CD4-positive, alpha-beta T cell (primary cell): ENCODE measurements at regions not wholly inside any gene's neighbourhood (a gene's known extent, or its start where the extent isn't known, plus 50 kb on each side); places are given as distances from the start of the nearest gene placed in this dataset.

Experiments
- ATAC-seq: fragments of 200-7000 bp; cut with Tn5 transposase; one replicate; pipeline ENCODE4 v1.10.0; 2022; ENCODE audit warnings: mild to moderate bottlenecking; ENCODE audit not compliant: poor library complexity
- CTCF ChIA-PET: fragments of 350-600 bp; sonication (Branson Sonifier 250); formaldehyde crosslinking; loops from one replicate; lab custom pipeline; 2021; ENCODE audit warnings: antibody characterized with exemption, inconsistent platforms; lab: Charles Lee
- POLR2A ChIA-PET: fragments of 350-600 bp; sonication (Branson Sonifier 250); formaldehyde crosslinking; loops from one replicate; lab custom pipeline; 2021; ENCODE audit warnings: antibody characterized with exemption, inconsistent platforms; lab: Charles Lee
- DNase-seq, 14 experiments: peaks; one replicate each; pipeline ENCODE4 v3.0.0-alpha.2; 2013 to 2020; ENCODE audit warnings: mixed read lengths in 2 of 14
- H3K27ac ChIP-seq, 2 donors: one replicate each; pipeline versions ENCODE4 v1.5.1 to v1.7.0; 2013; ENCODE audit warnings: low read length in 2 of 2, low read depth in 1 of 2, mild to moderate bottlenecking in 1 of 2
- H3K27me3 ChIP-seq, 2 experiments: 1 replicate in 1 of 2; 2 replicates in 1 of 2; pipeline versions ENCODE4 v1.6.1 to v1.7.0; 2013; ENCODE audit warnings: low read length in 2 of 2, control low read depth in 1 of 2, mild to moderate bottlenecking in 1 of 2, moderate library complexity in 1 of 2; ENCODE audit not compliant: insufficient read depth in 2 of 2, control insufficient read depth in 1 of 2
- H3K36me3 ChIP-seq: one replicate; pipeline ENCODE4 v1.6.1; 2013; ENCODE audit warnings: low read length, control low read depth; ENCODE audit not compliant: insufficient read depth
- H3K4me1 ChIP-seq: one replicate; pipeline ENCODE4 v1.6.1; 2013; ENCODE audit warnings: low read length, control low read depth; ENCODE audit not compliant: insufficient read depth
- H3K4me3 ChIP-seq: one replicate; pipeline ENCODE4 v1.5.1; 2013; ENCODE audit warnings: mild to moderate bottlenecking, low read length, moderate library complexity
- H3K9me3 ChIP-seq, 2 experiments: 1 replicate in 1 of 2; 2 replicates in 1 of 2; pipeline versions ENCODE4 v1.6.1 to v1.7.0; 2013; ENCODE audit warnings: low read length in 2 of 2, mild to moderate bottlenecking in 2 of 2, control low read depth in 1 of 2, moderate library complexity in 1 of 2; ENCODE audit not compliant: control insufficient read depth in 1 of 2, insufficient read depth in 1 of 2
- H3K27ac Mint-ChIP-seq: one replicate; pipeline ENCODE4 v1.8.0; 2020; ENCODE audit warnings: mixed read lengths
- H3K27me3 Mint-ChIP-seq: one replicate; pipeline ENCODE4 v1.8.0; 2021; ENCODE audit warnings: mixed read lengths
- H3K36me3 Mint-ChIP-seq: one replicate; pipeline ENCODE4 v1.8.0; 2021; ENCODE audit warnings: low read depth, mixed read lengths
- H3K4me1 Mint-ChIP-seq: one replicate; pipeline ENCODE4 v1.8.0; 2021; ENCODE audit warnings: low read depth, mixed read lengths
- H3K4me3 Mint-ChIP-seq: one replicate; pipeline ENCODE4 v1.8.0; 2020; ENCODE audit warnings: mild to moderate bottlenecking, mixed read lengths
- H3K9me3 Mint-ChIP-seq: one replicate; pipeline ENCODE4 v1.8.0; 2020; ENCODE audit warnings: mixed read lengths
- intact Hi-C, 2 experiments: fragments of 100-400 bp; cut with DNase I in 1 of 2; cut with micrococcal nuclease in 1 of 2; formaldehyde crosslinking; loops; one replicate each; pipeline versions ENCODE4 v1.15.1 to v1.9.0; 2023 to 2025; cut with DNase I, micrococcal nuclease
- TF ChIP-seq, protein P1 (sequence below): fragments of 200-600 bp; IDR thresholded peaks from one replicate; pipeline ENCODE4 v1.8.0; 2022; ENCODE audit warnings: antibody characterized with exemption, mild to moderate bottlenecking

DNA sequence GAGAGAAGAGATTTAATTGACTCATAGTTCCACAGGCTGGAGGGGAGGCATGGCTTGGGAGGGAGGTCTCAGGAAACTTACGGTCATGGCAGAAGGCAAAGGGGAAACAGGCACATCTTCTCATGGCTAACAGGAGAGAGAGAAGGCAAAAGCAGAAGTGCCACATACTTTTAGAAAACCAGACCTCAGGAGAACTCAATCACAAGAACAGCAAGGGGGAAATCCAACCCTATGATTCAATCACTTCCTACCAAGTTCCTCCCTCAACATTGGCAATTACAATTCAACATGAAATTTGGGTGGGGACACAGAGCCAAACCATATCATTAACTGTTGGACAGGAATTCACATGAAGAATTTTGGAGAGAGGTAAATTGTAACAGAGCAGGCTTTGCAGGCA, 485.3 kb upstream of the PITX2 start:
- H3K4me1 ChIP-seq, result no peaks in the 10 kb centered on the region
- ChIA-PET CTCF (no interaction called here), POLR2A (no interaction called here)
- no peak overlapping the region for H3K27ac Mint-ChIP-seq
- no peak overlapping the region for H3K4me3 Mint-ChIP-seq
- H3K4me1 Mint-ChIP-seq, result no peaks in the 10 kb centered on the region
- H3K36me3 Mint-ChIP-seq, result no peaks in the 10 kb centered on the region
- no peak overlapping the region for H3K4me3 ChIP-seq
- H3K27me3 Mint-ChIP-seq, result no peaks in the 10 kb centered on the region
- TF ChIP-seq, protein P1, sequence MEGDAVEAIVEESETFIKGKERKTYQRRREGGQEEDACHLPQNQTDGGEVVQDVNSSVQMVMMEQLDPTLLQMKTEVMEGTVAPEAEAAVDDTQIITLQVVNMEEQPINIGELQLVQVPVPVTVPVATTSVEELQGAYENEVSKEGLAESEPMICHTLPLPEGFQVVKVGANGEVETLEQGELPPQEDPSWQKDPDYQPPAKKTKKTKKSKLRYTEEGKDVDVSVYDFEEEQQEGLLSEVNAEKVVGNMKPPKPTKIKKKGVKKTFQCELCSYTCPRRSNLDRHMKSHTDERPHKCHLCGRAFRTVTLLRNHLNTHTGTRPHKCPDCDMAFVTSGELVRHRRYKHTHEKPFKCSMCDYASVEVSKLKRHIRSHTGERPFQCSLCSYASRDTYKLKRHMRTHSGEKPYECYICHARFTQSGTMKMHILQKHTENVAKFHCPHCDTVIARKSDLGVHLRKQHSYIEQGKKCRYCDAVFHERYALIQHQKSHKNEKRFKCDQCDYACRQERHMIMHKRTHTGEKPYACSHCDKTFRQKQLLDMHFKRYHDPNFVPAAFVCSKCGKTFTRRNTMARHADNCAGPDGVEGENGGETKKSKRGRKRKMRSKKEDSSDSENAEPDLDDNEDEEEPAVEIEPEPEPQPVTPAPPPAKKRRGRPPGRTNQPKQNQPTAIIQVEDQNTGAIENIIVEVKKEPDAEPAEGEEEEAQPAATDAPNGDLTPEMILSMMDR, result no peak
- ATAC-seq (no peak), DNase-seq (no peak)
- peaks cover 2% of the 10 kb centered on the region for H3K9me3 Mint-ChIP-seq
- no peaks in the 10 kb centered on the region for H3K36me3 ChIP-seq
- H3K9me3 ChIP-seq, result peaks cover 0 to 4% of the 10 kb centered on the region in 2 experiments
- intact Hi-C loops, result no loop called here
- H3K27me3 ChIP-seq, result no peaks in the 10 kb centered on the region
- no peak overlapping the region for H3K27ac ChIP-seq

DNA sequence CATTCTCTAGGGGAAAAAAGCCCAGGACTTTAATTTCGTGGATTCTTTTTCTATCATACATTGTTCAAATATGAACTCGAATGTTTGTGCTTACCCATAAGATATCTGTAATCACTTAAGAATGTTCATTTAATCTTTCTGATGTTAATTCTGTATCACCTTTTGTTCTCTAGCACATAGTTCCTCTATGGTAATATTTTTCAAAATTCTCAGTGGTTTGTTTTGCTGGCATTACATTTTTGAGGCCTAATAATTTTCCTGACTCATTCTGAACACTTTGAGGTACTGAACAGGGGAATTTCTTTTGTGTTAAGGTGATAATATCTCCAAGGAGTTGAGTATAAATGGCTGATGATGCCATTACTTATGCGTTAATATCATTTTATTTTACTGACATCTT, 490.7 kb upstream of the PITX2 start:
- TF ChIP-seq, protein P1, result no peak
- CTCF ChIA-PET, result no interaction called here

DNA sequence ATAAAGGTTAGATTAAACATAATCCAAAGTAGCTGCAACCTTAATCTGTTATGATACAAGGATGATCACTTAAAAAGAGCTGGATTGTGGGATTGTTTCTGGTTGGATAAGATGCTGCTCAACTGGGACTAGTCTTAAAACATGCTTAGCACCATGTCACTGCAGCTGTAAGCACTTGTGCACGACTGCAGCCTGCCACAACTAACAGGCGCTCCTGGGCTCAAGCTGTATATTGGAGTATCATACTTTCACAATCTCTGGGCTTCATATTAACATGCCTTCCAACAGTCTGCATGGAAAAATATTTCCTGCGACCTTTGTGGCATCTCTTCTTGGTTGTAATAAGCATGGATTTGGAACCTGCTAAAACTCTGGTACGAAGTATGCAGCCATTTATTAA, 493.0 kb upstream of the PITX2 start:
- no peak overlapping the region for H3K4me3 Mint-ChIP-seq
- Histone ChIP-seq H3K9me3 (peaks cover 0 to 4% of the 10 kb centered on the region in 2 experiments), H3K27ac (no peak overlapping the region), H3K4me3 (no peak overlapping the region), H3K27me3 (no peaks in the 10 kb centered on the region), H3K4me1 (no peaks in the 10 kb centered on the region), H3K36me3 (no peaks in the 10 kb centered on the region)
- ChIA-PET CTCF (no interaction called here), POLR2A (no interaction called here)
- no peak overlapping the region for H3K27ac Mint-ChIP-seq
- peaks cover 7% of the 10 kb centered on the region for H3K9me3 Mint-ChIP-seq
- H3K27me3 Mint-ChIP-seq, result no peaks in the 10 kb centered on the region
- ATAC-seq (no peak), DNase-seq (no peak)
- TF ChIP-seq, protein P1, result no peak
- H3K36me3 Mint-ChIP-seq, result no peaks in the 10 kb centered on the region
- no peaks in the 10 kb centered on the region for H3K4me1 Mint-ChIP-seq
- intact Hi-C loops, result no loop called here

More for the DNA sequence above, 490.7 kb upstream of the PITX2 start:
- H3K27ac ChIP-seq, result no peak overlapping the region
- DNase-seq, result no peak
- Mint-ChIP-seq H3K36me3 (no peaks in the 10 kb centered on the region), H3K27me3 (no peaks in the 10 kb centered on the region), H3K27ac (no peak overlapping the region), H3K4me3 (no peak overlapping the region), H3K4me1 (no peaks in the 10 kb centered on the region), H3K9me3 (peaks cover 4% of the 10 kb centered on the region)
- H3K4me1 ChIP-seq, result no peaks in the 10 kb centered on the region
- no peaks in the 10 kb centered on the region for H3K36me3 ChIP-seq
- ATAC-seq, result no peak
- no peak overlapping the region for H3K4me3 ChIP-seq
- POLR2A ChIA-PET, result no interaction called here
- no peaks in the 10 kb centered on the region for H3K27me3 ChIP-seq
- peaks cover 0 to 4% of the 10 kb centered on the region in 2 experiments for H3K9me3 ChIP-seq
- intact Hi-C loops, result no loop called here
